Hematopoietic multipotent progenitor cell treated with erythropoietin and hydrocortisone succinate and interleukin-3 and kit ligand, for 17 days (in vitro differentiated cells): ENCODE measurements at regions not wholly inside any gene's neighbourhood (a gene's known extent, or its start where the extent isn't known, plus 50 kb on each side); places are given as distances from the start of the nearest gene placed in this dataset.
"Not testable (repeated sequence)": the region's sequence is repeated elsewhere in the genome, so short reads cannot be mapped to it uniquely, and the experiment has no call there.

ENCODE experiments used
- DNase-seq: peaks from one replicate; pipeline ENCODE4 v3.0.0-alpha.2; 2015; ENCODE audit warnings: low spot score

GRCh38 chr7:51617686-51618085, 301.1 kb upstream of the COBL start:
- DNase-seq = no peak

- no peak for DNase-seq
These were observed 297.3 kb upstream of the COBL start for GRCh38 chr7:51613911-51614357.

DNA sequence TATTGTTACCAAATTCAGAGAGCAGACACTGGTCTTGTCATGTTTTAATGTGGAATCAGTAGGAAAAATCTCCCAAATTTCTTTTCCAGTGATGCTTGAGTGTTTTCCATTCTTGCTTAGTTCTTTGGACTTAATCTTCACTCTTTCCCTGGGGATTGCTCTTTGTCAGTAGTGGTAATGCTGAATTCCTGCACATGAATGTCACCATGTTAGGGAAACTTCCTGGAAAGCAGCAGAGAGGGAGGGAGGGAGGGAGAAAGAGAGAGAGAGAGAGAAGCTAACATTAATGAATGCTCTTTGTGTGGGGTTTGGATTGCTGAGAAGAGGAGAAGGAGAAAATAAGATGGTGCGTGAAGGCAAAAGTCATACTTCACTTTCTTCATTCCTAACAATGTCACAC, 295.3 kb upstream of the COBL start:
- no peak for DNase-seq

DNA sequence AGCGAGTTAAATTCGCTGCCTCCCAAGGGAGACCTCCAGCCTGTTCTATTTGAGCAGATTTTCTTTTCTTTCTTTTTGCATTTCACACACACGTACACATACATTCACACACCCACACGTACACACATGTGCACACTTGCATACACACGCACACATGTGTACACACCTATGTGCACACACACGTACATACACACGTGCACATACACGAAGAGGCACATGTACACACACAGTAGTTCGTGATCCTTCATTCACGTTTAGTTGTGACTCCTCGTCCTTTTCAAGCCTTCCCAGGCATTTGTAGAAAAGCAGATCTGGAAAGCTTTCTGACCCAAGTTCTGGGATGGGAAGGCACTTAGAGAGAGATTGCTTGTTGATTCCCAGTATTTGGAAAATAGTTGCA, 290.8 kb upstream of the COBL start:
- no peak for DNase-seq

- DNase-seq = no peak
These were observed 290.1 kb upstream of the COBL start for GRCh38 chr7:51606601-51607154.

GRCh38 chr7:51602376-51602775, 285.8 kb upstream of the COBL start:
- DNase-seq = no peak

DNA sequence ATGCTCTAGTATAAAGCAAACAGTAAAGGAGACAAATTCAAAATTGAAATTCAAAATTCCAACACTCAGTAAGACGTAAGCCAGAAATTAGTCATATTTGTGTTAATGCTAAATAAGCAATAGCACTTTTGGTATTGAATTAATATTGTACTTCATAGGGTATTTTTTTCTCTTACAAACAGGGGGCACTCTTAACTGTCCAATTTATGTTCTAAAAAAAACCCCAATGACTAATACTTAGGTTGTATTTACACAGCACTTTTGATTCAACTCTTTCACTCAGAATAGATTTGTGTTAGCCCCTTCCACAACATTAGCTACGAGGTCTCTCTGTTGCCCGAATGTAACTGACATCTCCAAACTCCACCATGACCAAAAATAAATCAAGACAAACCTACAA, 284.9 kb upstream of the COBL start:
- no peak for DNase-seq

DNA sequence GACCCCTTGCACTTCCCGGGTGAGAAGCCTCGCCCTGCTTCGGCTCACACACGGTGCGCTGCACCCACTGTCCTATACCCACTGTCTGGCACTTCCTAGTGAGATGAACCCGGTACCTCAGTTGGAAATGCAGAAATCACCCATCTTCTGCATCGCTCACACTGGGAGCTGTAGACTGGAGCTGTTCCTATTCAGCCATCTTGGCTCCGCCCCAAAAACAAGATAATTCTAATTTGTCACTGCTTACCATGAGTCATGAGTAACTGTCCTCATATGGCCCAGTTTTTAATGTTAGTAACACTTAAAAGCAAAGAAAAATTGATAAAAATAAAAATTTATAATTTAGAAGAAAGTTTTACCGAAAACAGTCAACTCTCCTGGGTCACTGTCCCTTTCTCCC, 283.3 kb upstream of the COBL start:
- DNase-seq = not testable (repeated sequence)

GRCh38 chr7:51593628-51594027, 277.0 kb upstream of the COBL start:
- DNase-seq = no peak

GRCh38 chr7:51592842-51593599, 276.4 kb upstream of the COBL start:
- no peak for DNase-seq

DNA sequence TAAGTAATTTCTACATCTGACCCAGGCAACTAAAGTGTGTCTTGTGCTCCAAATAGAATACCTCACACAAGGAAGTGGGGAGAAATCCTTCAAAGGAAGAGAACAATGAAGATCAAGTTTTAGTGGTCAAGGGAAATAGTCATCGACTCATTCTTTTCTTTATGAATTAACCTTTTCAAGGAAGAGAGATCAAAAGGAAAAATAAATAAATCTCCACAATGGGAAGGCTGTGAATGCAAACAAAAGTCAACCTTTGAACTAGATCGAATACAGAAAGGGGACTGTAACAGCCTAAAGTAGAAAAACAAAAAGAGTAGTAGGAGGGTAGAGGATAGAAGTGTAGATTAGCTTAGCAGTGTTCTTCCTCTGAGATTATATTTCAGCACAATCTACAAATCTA, 274.6 kb upstream of the COBL start:
- no peak for DNase-seq

GRCh38 chr7:51590746-51591145, 274.1 kb upstream of the COBL start:
- no peak for DNase-seq

DNA sequence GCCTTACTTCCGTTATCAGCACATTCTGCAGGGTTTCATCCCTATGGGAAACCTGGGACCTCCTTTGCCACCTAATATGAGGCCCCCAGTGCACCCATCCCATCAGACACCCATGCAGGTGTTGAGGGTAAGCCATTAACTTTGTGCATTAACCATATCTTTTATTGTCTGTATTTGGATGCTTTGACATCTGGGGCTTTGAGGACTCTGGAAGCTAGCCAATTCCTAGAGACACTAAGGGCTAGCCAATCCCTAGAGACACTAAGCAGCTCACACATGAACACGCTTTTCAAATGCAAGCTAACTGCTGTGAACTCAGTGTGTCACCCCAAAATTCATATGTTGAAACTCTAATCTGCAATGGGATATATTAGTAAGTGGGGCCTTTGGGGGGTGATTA, 272.5 kb upstream of the COBL start:
- DNase-seq = no peak

- DNase-seq = no peak
These were observed 271.0 kb upstream of the COBL start for GRCh38 chr7:51587604-51588003.

- DNase-seq = no peak
These were observed 260.8 kb upstream of the COBL start for GRCh38 chr7:51577390-51577789.

GRCh38 chr7:51569581-51569980, 253.0 kb upstream of the COBL start:
- DNase-seq = no peak

- DNase-seq = no peak
These were observed 252.6 kb upstream of the COBL start for GRCh38 chr7:51569176-51569575.

DNA sequence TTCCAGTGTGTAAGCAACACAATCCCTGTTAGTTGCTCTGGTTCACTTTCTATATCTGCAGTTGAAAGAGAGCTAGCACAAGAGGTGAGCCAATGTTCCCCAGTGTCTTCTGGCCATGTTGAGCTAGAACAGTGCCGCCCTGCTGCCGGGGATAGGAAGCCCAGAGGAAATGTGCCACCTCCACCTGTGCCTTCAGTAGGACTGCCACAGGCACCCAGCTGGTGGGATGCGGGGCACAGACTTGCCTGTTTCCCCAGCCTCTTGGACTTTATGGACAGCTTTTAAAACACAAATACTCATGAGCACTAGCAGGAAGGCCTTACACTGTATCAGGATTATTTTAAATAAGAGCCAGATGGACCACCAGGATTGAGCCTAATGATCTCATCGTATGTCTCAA, 234.5 kb upstream of the COBL start:
- no peak for DNase-seq

- no peak for DNase-seq
These were observed 228.5 kb upstream of the COBL start for GRCh38 chr7:51545131-51545530.

DNA sequence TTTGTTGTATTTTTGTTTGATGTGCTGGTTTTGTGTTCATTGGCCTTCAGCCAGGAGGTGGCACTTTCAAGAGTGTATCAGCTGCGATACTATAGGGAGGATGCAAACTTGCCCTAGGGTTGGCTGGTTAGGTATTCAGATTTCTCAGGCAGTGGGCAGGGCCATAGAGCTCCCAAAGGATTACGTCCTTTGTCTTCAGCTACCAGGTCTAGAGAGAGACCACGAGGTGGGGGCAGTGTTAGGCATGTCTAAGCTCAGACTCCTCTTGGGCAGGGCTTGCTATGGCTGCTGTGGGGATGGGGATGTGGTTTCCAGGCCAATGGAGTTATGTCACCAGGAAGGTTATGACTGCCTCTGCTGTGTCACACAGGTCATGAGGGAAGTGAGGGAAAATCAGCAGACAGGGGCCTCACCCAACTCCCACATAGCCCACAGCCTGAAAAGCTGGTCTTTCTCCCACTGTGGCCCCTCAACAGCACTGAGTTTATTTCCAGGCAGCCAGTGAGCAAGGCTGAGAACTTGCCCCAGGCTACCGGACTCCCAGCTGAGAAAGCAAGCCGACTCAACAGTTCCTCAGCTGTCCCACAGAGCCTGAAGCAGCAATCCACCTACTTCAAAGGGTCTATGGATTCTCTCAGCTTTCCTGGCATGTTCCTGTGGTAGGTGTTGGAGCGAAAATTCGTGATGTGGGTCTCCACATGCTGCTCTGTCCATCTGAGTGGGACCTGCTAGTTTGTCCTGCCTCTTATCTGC, 227.4 kb upstream of the COBL start:
- DNase-seq = no peak

- not testable (repeated sequence) for DNase-seq
These were observed 224.3 kb upstream of the COBL start for GRCh38 chr7:51540906-51541305.

DNA sequence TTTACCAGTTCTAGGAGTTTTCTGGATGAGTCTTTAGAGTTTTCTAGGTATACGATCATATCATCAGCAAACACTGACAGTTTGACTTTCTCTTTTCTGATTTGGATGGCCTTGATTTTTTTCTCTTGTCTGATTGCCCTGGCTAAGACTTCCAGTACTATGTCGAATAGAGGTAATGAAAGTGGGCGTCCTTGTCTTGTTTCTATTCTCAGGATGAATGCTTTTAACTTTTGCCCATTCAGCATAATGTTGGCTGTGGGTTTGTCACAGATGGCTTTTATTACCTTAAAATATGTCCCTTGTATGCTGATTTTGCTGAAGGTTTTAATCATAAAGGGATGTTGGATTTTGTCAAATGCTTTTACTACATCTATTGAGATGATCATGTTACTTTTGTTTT, 223.2 kb upstream of the COBL start:
- DNase-seq = no peak

DNA sequence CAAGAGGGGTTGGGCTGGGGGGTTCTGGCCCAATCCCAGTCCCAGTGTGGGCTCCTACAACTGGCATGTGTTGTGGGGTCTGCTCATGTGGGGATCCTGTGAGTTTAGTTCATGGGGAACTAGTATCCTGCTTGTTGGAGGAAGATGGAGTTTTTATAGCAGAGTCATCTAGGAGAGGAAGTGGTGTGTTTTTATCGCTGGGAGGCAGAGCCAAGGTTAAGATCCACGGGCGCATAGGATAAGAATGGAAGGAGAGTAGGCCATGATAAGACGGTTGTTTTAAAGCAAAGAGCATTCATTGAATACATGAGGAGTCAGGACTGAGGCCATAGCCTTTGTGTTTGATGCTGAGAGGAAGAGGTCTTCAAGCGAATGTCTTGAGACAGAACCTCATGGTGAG, 211.6 kb upstream of the COBL start:
- DNase-seq = no peak
